Coronary artery (tissue), 2 donors: ENCODE measurements at regions not wholly inside any gene's neighbourhood (a gene's known extent, or its start where the extent isn't known, plus 50 kb on each side); places are given as distances from the start of the nearest gene placed in this dataset.

Source experiments
- DNase-seq: peaks from one replicate; pipeline ENCODE4 v3.0.0-alpha.2; 2017; ENCODE audit warnings: low spot score
- H3K27ac ChIP-seq, 2 donors: fragments of 200-600 bp; sonication (generic); one replicate each; pipeline ENCODE4 v1.5.1; 2016 to 2019
- H3K4me3 ChIP-seq: fragments of 200-600 bp; sonication (generic); 2 replicates; pipeline ENCODE4 v1.5.1; 2016; ENCODE audit warnings: mild to moderate bottlenecking, moderate library complexity
- TF ChIP-seq, protein P1 (sequence below): fragments of 200-600 bp; sonication (generic); IDR thresholded peaks from one replicate; pipeline ENCODE4 v1.5.1; 2019; ENCODE audit warnings: antibody characterized with exemption

DNA sequence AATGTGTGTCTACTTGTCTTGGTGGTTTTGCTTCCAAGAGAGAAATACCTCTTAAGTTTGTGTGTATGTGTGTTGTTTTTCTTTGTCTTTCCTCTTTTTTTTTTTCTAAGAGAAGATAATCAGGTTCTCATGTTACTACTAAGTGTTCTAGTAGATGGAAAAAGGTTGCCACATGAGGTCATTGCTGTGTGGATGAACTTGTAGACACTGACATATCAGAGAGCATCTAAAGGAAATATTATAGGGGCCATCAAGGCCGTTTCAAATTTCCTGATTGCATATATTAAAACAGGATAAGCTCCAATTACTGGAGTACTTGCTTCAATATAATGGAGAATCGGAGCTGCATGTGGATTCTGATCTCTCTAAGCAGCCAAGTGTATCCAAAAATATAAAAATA is 747.5 kb downstream of the NR2F2 start:
- TF ChIP-seq, protein P1, sequence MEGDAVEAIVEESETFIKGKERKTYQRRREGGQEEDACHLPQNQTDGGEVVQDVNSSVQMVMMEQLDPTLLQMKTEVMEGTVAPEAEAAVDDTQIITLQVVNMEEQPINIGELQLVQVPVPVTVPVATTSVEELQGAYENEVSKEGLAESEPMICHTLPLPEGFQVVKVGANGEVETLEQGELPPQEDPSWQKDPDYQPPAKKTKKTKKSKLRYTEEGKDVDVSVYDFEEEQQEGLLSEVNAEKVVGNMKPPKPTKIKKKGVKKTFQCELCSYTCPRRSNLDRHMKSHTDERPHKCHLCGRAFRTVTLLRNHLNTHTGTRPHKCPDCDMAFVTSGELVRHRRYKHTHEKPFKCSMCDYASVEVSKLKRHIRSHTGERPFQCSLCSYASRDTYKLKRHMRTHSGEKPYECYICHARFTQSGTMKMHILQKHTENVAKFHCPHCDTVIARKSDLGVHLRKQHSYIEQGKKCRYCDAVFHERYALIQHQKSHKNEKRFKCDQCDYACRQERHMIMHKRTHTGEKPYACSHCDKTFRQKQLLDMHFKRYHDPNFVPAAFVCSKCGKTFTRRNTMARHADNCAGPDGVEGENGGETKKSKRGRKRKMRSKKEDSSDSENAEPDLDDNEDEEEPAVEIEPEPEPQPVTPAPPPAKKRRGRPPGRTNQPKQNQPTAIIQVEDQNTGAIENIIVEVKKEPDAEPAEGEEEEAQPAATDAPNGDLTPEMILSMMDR: no peak
- DNase-seq: no peak
- Histone ChIP-seq H3K4me3 (no peak overlapping the region), H3K27ac (no peak overlapping the region)

DNA sequence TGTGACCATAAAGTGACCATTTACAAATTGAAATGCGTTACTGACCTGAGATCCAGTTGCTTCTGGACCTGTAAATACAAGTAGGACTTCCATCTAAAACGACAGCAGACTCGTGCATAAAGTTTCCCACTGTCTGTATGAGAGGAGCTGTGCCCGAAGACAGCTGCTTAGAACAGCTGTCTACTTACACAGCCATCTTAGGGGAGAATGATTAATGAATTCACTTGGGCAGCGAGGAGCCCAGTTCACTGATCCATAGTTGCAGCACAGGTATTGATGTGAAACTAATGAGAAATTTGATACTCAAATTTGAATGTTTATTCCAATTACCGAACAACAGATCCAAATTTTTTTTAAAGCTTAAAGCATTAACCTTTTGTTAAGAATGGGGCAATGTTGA is 748.1 kb downstream of the NR2F2 start:
- no peak for DNase-seq
- Histone ChIP-seq H3K4me3 (no peak overlapping the region), H3K27ac (no peak overlapping the region)
- TF ChIP-seq, protein P1: no peak

DNA sequence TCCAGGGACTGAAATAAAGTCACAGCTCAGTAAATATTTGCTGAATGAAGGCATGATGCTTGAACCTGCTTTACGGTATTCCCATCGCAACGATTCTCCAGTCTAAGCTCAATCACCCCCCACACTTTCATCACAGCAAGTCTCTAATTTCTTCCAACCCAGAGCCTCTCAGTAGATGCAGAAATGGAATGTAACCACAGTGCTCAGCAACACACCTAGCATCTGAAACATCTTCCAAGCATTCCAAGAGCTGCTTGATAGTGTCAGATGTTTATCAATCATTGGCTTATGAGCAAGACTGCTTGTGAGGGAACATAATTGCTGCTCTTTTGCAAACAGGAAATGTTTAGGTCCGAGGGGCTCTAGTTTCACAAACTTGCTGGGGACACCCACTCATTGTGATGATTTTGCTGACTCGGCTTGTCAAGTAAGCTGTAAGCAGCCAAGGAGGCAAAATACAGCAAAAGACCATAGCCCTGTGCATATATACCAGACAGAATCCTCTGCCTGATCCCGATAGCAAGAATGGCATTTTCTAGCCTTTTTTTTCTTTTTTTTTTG is 751.2 kb downstream of the NR2F2 start:
- Histone ChIP-seq H3K27ac (no peak overlapping the region), H3K4me3 (no peak overlapping the region)
- TF ChIP-seq, protein P1: no peak
- DNase-seq: no peak

DNA sequence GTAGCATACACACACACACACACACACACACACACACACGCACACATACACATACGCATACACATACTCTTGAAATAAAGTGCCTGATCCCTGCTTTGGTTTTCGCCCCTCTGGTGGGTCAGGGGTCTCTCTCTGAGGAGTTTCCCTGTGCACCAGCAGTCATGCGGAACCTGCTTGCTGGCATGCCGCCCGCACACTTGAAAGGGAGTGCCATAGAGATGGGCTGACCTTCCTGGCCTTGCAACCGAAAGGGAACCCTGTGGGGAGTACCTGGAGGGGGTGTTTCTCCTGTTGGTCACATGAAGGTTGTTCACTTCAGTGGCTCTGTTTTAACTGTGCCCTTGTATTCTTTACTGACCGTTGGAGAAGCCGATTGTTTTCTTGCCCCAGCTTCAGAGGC is 752.3 kb downstream of the NR2F2 start:
- Histone ChIP-seq H3K4me3 (no peak overlapping the region), H3K27ac (no peak overlapping the region)
- no peak for DNase-seq
- TF ChIP-seq, protein P1: no peak

DNA sequence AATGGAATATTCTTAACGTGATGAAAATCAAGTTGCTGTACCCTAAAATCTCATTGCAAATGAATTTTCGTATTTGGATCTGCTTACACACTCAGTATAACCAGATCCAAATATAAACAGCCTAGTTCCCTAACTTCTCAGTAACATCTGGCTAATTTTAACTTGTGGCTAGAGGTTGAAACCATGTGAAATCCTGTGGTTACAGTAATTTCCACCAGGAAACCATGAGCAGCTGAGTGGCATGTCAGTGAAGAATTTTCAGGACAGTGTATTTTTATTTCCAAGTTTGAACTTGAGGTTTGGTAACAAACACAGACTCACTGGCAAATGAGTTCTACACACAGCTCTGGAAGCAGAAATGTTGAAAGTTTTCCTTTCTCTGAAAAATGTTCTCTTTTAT is 754.1 kb downstream of the NR2F2 start:
- TF ChIP-seq, protein P1: no peak
- no peak for DNase-seq
- H3K4me3 ChIP-seq: no peak overlapping the region
- no peak overlapping the region for H3K27ac ChIP-seq

DNA sequence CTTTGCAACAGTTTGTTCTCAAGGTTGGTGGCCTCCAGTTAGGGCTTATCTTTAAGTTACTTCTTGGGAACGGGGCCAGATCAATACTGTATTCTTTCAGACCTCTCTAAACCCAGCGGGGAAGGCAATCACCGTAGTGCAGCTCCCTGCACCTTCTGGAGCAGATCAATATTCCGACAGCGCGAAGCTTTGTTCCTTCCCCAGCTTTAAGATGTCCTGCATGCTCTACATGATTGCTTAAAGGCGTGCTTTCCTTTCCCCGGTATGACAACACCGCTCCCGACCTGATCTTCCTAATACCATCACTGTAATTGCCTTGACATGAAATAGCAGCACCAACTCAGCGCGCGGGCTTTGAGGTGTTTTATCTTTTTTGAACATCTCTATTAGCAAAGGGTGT is 755.2 kb downstream of the NR2F2 start:
- H3K4me3 ChIP-seq: no peak overlapping the region
- no peak overlapping the region for H3K27ac ChIP-seq
- TF ChIP-seq, protein P1: no peak
- DNase-seq: no peak

DNA sequence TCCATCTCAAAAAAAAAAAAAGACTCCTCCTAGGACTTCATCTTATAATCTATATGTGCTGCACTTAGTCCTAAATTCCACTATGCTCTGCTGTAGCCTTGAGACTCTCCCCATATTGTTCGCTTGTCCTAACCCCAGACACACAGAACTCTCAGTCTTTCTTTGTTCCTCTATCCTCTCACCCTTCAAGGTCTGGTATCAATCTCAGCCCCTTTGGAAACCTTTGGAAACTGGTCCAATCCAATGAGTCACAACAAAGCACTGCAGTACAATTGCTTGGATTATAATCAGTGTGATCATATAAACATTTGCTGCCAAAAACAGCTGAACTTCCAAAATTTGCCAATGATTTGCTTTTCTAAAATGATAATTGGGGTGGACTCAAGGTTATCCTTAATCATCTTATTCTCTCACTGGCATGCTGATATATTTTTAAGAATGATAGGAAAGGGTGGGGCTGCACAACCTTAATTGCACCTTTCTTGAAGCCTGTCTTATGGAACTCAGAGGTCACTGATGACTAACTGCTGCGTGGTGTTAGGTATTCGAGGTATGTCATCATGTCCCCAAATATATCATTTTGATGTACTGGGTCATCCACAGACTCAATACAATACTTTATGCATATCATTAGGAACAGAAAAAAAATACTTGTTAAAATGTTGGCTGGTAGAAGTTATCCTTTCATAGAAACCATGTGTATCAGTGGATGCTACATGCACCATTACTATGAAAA is 756.7 kb downstream of the NR2F2 start:
- TF ChIP-seq, protein P1: no peak
- H3K27ac ChIP-seq: no peak overlapping the region
- no peak overlapping the region for H3K4me3 ChIP-seq
- DNase-seq: no peak
